Left colon (tissue), 2 donors: ENCODE measurements at regions not wholly inside any gene's neighbourhood (a gene's known extent, or its start where the extent isn't known, plus 50 kb on each side); places are given as distances from the start of the nearest gene placed in this dataset.

Experiments used
- ATAC-seq: fragments of 200-7000 bp; cut with Tn5 transposase; one replicate; pipeline ENCODE4 v1.9.1; 2020; ENCODE audit warnings: mild to moderate bottlenecking, moderate library complexity
- DNase-seq, 2 donors: peaks; one replicate each; pipeline ENCODE4 v3.0.0-alpha.2; 2020
- intact Hi-C, 2 donors: fragments of 100-400 bp; cut with DNase I in 1 of 2; cut with micrococcal nuclease in 1 of 2; formaldehyde crosslinking; loops; one replicate each; pipeline versions ENCODE4 v1.11.2 to v1.14.0; 2022; cut with DNase I, micrococcal nuclease
- donor health status: DM: no; HTN: no; CAD: no.
- donor health status: DM: yes; HTN: yes; CAD: no.

DNA sequence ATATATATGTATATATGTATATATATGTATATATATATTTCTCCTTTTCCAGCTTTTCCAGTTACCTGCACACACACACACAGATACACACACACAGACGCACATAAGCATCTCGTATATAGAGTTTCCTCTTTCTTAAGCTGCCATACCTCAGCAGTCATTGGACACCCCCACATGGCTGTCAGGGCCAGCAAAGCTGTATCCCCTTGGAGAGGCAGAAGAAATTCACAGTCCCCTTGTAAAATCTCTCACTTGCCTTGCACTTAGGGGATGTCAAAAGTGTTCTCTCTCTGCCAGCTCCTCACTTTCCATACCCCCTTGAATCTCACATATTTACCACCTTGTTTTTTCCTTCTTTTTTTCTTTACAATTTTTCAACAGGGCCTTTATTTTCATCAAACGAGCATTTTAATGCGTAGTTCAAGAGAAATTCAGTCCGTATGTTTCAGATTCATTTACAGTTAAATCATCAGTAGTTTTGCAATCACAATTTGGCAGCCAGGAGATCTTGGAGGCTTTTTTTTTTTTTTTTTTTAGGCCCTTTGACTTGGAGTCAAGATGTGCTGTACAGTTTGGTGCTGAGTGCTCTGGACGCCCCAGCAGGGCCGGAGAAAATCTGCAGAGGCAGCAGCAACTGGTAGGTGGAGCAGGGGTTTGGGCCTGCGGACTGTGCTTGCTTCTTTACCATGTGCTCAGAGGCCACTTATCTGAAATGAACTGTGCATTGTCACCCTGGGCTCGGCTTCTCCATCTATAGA is 244.9 kb upstream of the KLF4 start:
- intact Hi-C loops: no loop called here
- ATAC-seq (no peak), DNase-seq (no peak)

DNA sequence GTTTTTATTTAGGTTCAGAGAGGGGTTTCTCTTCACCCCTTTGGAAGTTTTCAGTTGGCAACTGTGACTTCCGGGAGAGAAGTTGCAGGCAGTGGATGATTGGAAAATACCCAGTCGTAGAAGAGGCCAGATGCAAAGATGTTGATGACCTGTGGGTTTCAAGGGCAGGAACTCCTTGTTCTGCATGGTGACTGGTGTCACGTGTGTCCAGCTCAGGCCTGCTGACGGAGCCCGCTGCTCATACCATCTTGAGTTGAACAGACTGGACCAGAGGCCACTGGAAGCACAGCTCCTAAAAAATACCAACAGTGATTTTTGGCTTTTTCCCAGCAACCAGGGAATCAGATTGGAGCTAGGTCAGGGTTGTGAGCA is 243.9 kb upstream of the KLF4 start:
- intact Hi-C loops: no loop called here
- DNase-seq (peak in 1 of 2 donors; percentile 42), ATAC-seq (peak; percentile 38)

DNA sequence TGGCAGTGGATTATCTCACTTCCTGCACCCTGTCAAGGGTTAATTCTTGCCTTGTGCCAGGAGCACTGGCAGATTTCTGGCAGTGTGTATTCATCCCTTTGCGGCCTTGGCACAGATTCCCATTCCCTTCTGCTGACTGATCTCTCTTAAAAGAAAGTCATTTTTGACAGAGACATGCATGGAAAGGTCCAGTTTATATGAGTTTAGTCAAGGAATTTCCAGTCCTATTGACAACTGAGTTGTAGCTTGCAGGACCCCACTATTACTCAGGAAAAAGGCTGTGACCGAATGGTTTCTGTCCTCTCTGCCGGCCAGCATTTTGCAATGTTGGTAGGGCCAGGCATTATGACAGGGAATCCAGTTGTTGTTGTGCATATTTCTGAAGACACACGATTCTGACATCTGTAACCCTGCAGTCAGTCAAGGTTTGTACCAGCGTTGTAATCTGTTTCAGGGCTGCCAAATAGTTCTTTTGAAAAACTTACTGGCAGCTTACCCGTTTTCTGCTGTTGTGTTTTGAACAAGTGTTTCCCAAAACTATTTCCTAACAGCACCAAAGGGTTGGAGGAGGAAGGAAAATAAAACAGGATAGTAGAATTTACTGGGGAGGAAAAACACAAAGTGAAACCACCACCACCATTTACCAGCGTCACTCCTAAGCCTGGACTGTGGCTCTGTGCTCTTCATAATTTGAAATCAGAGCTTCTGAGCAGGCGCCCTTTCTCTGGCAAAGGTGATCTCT is 243.4 kb upstream of the KLF4 start:
- ATAC-seq: peak; percentile 75
- intact Hi-C loops: no loop called here

GRCh38 chr9:107731115-107731762 is 241.7 kb upstream of the KLF4 start:
- intact Hi-C loops: no loop called here
- no peak for DNase-seq
- no peak for ATAC-seq

More for the DNA sequence above, 243.4 kb upstream of the KLF4 start:
- DNase-seq: no peak

- DNase-seq (no peak), ATAC-seq (no peak)
- intact Hi-C loops: no loop called here
Measured at GRCh38 chr9:107730666-107731065, 241.1 kb upstream of the KLF4 start.

DNA sequence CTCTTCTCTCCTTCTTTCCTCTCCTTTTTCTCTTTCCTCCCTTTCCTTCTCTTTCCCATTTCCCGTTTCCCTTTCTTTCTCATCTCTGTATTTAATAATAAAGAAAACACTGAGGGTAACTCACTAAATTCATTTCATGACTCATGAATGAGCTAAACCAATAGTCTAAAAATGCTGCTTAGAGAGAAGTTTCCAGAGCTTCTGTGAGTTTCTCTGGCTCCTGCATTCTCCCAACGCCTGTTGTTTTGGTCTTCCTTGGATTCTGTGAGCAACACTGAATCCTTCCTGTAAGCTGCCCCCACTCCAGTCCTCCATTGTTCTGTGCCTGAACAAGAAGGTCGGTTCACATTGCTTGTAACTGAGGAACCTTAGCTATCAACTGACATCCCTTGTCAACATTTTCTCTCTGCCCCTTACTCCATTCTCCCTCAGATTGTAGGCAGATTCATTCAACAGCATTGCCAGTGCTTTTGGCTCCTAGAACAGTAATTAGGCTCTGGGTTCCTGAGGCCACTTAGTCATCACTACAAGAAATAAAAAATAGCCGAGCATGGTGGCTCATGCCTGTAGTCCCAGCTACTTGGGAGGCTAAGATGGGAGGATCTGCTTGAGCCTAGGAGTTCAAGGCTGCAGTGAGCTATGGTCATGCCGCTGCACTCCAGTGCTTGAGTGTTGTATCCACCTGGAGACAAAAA is 237.7 kb upstream of the KLF4 start:
- ATAC-seq (no peak), DNase-seq (no peak)
- intact Hi-C loops: no loop called here

DNA sequence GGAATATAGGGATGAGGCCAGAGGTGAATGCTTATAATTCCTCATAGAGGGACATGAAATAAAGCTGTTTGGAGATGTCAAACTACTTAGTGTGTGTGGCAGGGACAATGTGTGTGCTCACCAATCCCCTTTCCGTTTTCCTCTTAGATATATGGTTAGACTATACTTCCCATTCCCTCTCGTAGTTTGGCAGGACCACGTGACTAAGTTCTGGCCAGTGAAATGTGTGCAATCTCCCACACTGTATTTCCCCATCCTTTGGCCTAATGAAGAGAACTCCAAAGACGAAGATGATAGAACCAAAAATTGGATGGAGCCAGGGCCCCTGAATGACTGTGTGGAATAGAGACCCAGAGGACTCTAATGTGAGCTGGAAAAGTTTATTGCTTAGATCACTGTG is 233.4 kb upstream of the KLF4 start:
- ATAC-seq (no peak), DNase-seq (no peak)
- intact Hi-C loops: no loop called here

GRCh38 chr9:107721705-107722245 is 232.2 kb upstream of the KLF4 start:
- DNase-seq (no peak), ATAC-seq (no peak)
- intact Hi-C loops: no loop called here

GRCh38 chr9:107720501-107720900 is 230.9 kb upstream of the KLF4 start:
- intact Hi-C loops: no loop called here
- no peak for DNase-seq
- ATAC-seq: peak; percentile 85

- ATAC-seq (peak; percentile 86), DNase-seq (peak in 1 of 2 donors; percentile 27)
- intact Hi-C loops: no loop called here
Measured at GRCh38 chr9:107717529-107718314, 228.2 kb upstream of the KLF4 start.

GRCh38 chr9:107715740-107716139 is 226.2 kb upstream of the KLF4 start:
- ATAC-seq (no peak), DNase-seq (no peak)
- intact Hi-C loops: no loop called here

- intact Hi-C loops: no loop called here
- ATAC-seq: no peak
- no peak for DNase-seq
Measured at GRCh38 chr9:107713470-107713869, 223.9 kb upstream of the KLF4 start.

- ATAC-seq (peak; percentile 31), DNase-seq (no peak)
- intact Hi-C loops: no loop called here
Measured at GRCh38 chr9:107712390-107712789, 222.8 kb upstream of the KLF4 start.

GRCh38 chr9:107711542-107711941 is 222.0 kb upstream of the KLF4 start:
- peak; percentile 92 for ATAC-seq
- intact Hi-C loops: no loop called here
- peak; percentile 84 to 88 for DNase-seq

DNA sequence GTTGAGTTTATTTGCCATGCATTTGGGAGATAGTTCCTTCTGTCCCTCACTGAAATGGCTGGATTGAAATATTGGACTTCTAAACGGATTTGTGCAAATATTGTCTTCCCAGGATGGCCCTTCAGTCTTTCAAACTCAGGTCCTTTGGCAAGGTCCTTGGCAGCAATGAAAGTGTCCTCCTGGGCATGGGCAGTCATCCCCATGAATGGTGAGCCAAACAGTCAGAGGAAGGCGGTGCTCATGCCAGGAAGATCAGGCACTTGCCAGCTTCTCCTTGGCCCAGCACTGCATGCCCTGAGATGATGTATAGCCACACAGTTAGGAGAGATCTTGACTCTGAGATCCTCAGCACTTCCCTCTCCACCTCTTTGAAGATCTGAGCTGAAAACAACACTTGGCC is 221.4 kb upstream of the KLF4 start:
- intact Hi-C loops: no loop called here
- DNase-seq (peak in 1 of 2 donors; percentile 33), ATAC-seq (no peak)

DNA sequence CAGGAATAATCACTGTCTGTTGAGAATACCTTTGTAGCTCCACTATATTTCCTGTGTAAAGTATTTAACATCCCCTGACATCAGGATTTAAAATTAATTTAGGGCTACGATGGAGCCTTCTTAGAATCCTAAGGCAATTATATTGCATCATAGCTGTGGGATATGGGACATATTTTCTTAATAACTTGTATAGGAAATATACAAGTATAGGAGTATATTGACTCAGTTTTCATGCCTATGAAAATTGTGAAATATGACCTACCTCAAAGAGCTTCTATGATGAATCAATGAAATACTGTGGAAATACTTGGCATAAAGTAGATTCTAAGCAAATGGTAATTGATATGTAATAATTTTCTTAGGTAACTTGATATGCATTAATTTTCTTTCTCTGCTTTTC is 221.0 kb upstream of the KLF4 start:
- no peak for DNase-seq
- no peak for ATAC-seq
- intact Hi-C loops: no loop called here

- DNase-seq (no peak), ATAC-seq (no peak)
- intact Hi-C loops: no loop called here
Measured at GRCh38 chr9:107708791-107709190, 219.2 kb upstream of the KLF4 start.

DNA sequence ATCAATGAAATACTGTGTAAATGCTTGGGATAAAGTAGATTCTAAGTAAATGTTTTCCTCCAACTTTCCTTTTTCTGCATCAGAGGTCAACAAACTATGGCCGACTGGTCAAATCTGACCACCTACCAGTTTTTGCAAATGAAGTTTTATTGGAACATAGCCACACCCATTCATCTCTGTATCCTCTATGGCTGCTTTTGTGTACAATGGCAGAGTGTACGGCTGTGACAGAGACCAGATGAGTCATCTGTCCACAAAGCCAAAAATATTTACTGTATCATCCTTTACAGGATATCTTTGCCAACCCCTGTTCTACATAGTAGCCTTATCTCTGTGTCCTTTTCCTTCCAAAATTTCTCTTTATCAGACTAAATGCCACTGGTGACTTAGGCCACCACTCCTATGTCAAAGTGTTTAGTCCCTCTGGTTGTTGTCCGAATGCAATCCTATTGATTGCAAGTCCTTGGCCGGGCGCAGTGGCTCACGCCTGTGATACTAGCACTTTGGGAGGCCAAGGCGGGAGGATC is 218.4 kb upstream of the KLF4 start:
- no peak for DNase-seq
- intact Hi-C loops: no loop called here
- ATAC-seq: no peak
